ENCODE measurements at regions not wholly inside any gene's neighbourhood (a gene's known extent, or its start where the extent isn't known, plus 50 kb on each side); places are given as distances from the start of the nearest gene placed in this dataset.
A peak's percentile ranks its signal among the peaks of the same experiment; 100 is the strongest.
"Not testable (repeated sequence)": the region's sequence is repeated elsewhere in the genome, so short reads cannot be mapped to it uniquely, and the experiment has no call there.

- H3K4me3 ChIP-seq (ENCODE audit: low read depth, low read length) = peak overlapping the region; percentile 35
- peak; percentile 83 for DNase-seq (ENCODE audit: low read depth)
- TF ChIP-seq CTCF (conservative IDR thresholded peaks at IDR 0.05; ENCODE audit: low read depth, low read length) = peak; percentile 91
These were observed 70.7 kb upstream of the ABHD2 start for GRCh38 chr15:89017370-89018066.

DNA sequence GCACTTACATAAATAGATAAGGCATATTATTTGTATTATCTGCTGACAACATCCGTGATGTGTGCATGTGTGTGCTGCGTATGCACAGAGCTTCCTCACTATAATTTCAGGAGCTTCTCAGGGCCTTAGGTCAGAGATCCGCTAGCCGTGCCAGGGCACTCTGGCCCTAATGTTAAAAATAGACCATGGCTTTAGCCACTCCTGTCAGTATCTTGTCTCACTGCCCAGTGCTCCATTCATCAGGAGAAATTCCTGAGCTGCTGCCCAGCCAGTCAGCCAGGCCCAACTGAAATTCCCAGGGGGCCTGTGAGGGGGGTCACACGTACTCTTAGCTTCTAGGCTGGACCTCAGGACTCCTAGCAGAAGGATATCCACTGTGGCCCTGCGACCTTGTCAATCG, 70.0 kb upstream of the ABHD2 start:
- DNase-seq (ENCODE audit: low read depth) = peak; percentile 21
- TF ChIP-seq CTCF (conservative IDR thresholded peaks at IDR 0.05; ENCODE audit: low read depth, low read length) = no peak

GRCh38 chr15:89019436-89019835, 68.8 kb upstream of the ABHD2 start:
- no peak overlapping the region for H3K4me3 ChIP-seq (ENCODE audit: low read depth, low read length)
- no peak for TF ChIP-seq CTCF (conservative IDR thresholded peaks at IDR 0.05; ENCODE audit: low read depth, low read length)
- DNase-seq (ENCODE audit: low read depth) = no peak

More for the DNA sequence above, 70.0 kb upstream of the ABHD2 start:
- no peak overlapping the region for H3K4me3 ChIP-seq (ENCODE audit: low read depth, low read length)

DNA sequence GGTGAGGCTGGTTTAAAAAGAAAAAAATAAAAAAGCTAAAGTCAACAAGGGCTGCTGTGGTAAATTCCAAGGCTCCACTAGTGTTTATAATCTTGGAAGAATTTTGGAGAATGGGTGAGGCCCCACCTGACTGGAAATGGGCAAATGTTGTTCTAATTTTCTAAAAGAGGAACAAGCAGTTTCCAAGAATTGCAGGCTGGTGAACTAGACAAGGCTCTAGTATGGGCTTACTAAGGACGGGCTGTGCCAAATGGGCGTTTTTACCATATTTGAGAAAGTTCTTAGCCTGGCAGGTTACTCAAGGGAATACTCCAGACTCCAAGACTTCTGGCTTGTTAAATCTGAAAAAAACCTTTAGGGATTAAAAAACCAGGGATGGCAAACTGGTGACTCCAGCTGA, 67.0 kb upstream of the ABHD2 start:
- H3K4me3 ChIP-seq (ENCODE audit: low read depth, low read length) = no peak overlapping the region
- TF ChIP-seq CTCF (conservative IDR thresholded peaks at IDR 0.05; ENCODE audit: low read depth, low read length) = no peak
- no peak for DNase-seq (ENCODE audit: low read depth)

DNA sequence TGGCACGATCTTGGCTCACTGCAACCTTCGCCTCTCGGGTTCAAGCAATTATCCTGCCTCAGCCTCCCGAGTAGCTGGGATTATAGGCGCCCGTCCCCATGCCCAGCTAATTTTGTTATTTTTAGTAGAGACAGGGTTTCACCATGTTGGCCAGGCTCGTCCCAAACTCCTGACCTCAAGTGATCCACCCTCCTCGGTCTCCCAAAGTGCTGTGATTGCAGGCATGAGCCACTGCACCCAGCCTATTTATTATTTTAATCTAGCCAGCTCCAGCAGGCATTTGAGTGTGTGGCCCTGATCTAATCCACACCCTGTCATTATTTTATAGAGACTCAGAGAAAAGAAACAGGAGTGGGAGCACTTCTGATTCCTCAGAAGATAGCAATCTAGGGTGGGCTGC, 66.4 kb upstream of the ABHD2 start:
- DNase-seq (ENCODE audit: low read depth) = not testable (repeated sequence)

GRCh38 chr15:89023311-89023961, 64.8 kb upstream of the ABHD2 start:
- no peak for TF ChIP-seq CTCF (conservative IDR thresholded peaks at IDR 0.05; ENCODE audit: low read depth, low read length)
- no peak for DNase-seq (ENCODE audit: low read depth)
- H3K4me3 ChIP-seq (ENCODE audit: low read depth, low read length) = no peak overlapping the region

More for the DNA sequence above, 66.4 kb upstream of the ABHD2 start:
- not testable (repeated sequence) for H3K4me3 ChIP-seq (ENCODE audit: low read depth, low read length)

DNA sequence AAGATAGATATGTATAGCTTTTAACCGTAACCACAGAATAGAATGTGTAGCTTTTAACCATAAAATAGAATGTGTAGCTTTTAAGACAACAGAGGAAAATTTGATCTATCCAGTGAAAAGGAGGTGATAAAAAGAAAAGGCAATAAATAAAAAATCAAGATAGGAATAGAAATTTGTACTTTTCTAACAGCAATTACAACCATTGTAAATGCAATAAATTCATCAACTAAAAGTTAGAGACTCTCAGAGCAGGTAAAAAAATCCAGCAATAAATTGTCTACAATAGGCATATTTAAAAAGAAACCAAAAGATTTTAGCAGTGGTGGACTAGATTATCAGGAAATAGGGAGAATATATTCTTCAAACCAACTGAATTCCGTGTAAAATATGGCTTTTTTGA, 63.8 kb upstream of the ABHD2 start:
- no peak for DNase-seq (ENCODE audit: low read depth)
- H3K4me3 ChIP-seq (ENCODE audit: low read depth, low read length) = no peak overlapping the region
- no peak for TF ChIP-seq CTCF (conservative IDR thresholded peaks at IDR 0.05; ENCODE audit: low read depth, low read length)

Measured in choroid plexus epithelial cell (primary cell).